Hepatocyte (in vitro differentiated cells): ENCODE measurements at regions not wholly inside any gene's neighbourhood (a gene's known extent, or its start where the extent isn't known, plus 50 kb on each side); places are given as distances from the start of the nearest gene placed in this dataset.

Experiments used
- CTCF ChIP-seq: fragments of 200-600 bp; sonication (generic); IDR thresholded peaks from 2 replicates; pipeline ENCODE4 v1.5.1; 2016; ENCODE audit warnings: antibody characterized with exemption, mild to moderate bottlenecking; ENCODE audit not compliant: poor library complexity
- EZH2 ChIP-seq: fragments of 200-600 bp; sonication (generic); IDR thresholded peaks from 2 replicates; pipeline ENCODE4 v1.6.1; 2016; ENCODE audit warnings: antibody characterized with exemption, mild to moderate bottlenecking, borderline replicate concordance

DNA sequence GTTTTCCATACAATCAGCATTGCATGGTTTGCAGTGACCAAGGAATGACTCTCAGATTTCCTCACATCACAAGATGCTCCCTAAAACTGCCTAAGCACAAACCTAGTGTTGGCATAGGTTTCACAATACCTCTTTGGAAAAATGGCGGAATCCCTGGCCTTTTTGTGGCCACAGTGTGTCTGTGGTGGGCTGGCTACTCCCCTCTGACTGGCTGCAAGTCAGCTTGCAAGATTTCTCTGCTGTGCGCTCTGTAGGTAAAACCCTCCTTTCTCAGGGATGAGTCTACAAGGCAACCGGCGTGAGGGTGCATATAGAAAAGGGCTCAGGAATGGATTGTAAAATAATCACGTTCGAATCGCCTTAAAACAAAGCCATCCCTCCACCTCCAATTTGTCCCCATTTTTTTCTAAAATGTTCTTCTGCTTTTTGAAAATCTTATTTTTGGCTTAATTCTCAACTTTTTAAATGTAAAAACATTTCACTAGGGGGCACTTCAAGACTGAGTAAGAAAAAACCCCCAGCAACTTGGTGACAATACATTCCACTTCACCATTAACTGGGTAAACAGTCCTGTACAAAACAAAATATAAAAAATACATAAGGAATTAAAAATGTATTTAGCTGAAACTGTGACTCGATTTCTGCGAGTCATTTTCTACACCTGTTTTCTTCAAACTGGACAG, 235.6 kb downstream of the STIM2 start:
- TF ChIP-seq CTCF, result peak; percentile 38
- TF ChIP-seq EZH2, result no peak
